ENCODE measurements at regions not wholly inside any gene's neighbourhood (a gene's known extent, or its start where the extent isn't known, plus 50 kb on each side); places are given as distances from the start of the nearest gene placed in this dataset.

- no peak for DNase-seq
- no peak overlapping the region for H2AFZ ChIP-seq
- H3K9me3 ChIP-seq (ENCODE audit: insufficient read depth, low read depth), result no peaks in the 10 kb centered on the region
- H3K36me3 ChIP-seq (ENCODE audit: low read depth), result no peaks in the 10 kb centered on the region
- POLR2A ChIA-PET (ENCODE audit: unreplicated experiment), result interaction anchor here (0.7 kb wide), 1 partner anchor 77 kb away, joined by 3 read pairs; no protein-coding TSS in a partner anchor
- no peak overlapping the region for H3K4me2 ChIP-seq
- no TSS peak for BruUV-seq (replicated peaks)
- H3K4me3 ChIP-seq, result no peak overlapping the region
- H3K27me3 ChIP-seq (ENCODE audit: insufficient read depth, low read depth), result no peaks in the 10 kb centered on the region
- no peaks in the 10 kb centered on the region for H4K20me1 ChIP-seq (ENCODE audit: insufficient read depth)
- H3K4me1 ChIP-seq (replicated peaks; ENCODE audit: insufficient read depth), result peaks cover 22% of the 10 kb centered on the region
- H3K79me2 ChIP-seq (ENCODE audit: low read depth), result no peaks in the 10 kb centered on the region
- H3K27ac ChIP-seq, result no peak overlapping the region
- CTCF ChIA-PET, result no interaction called here
- intact Hi-C loops (cut with micrococcal nuclease; ENCODE audit: unreplicated experiment), result no loop called here
- H3K9me2 ChIP-seq (ENCODE audit: insufficient read depth), result no peaks in the 10 kb centered on the region
- H3F3A ChIP-seq (ENCODE audit: insufficient read depth, low read depth), result peaks cover 15% of the 10 kb centered on the region; the same call in 1 of the 2 replicates
- TF ChIP-seq EZH2 (IDR thresholded peaks at IDR 0.05; ENCODE audit: low read depth) (no peak), CTCF (conservative IDR thresholded peaks at IDR 0.05) (no peak)
These were observed 251.9 kb upstream of the PRDM1 start for GRCh38 chr6:105833959-105834947.

- intact Hi-C loops (cut with micrococcal nuclease; ENCODE audit: unreplicated experiment), result no loop called here
These were observed 253.8 kb upstream of the PRDM1 start for GRCh38 chr6:105832313-105832761.

More at GRCh38 chr6:105832313-105832761, 253.8 kb upstream of the PRDM1 start:
- no peaks in the 10 kb centered on the region for H3K27me3 ChIP-seq (ENCODE audit: insufficient read depth, low read depth)
- ChIA-PET CTCF (no interaction called here), POLR2A (ENCODE audit: unreplicated experiment) (no interaction called here)
- H3K9me2 ChIP-seq (ENCODE audit: insufficient read depth), result no peaks in the 10 kb centered on the region
- peak overlapping the region; percentile 31; the same call in 1 of the 2 replicates for H3K27ac ChIP-seq
- peak overlapping the region; percentile 4; the same call in 1 of the 2 replicates for H3K4me2 ChIP-seq
- TF ChIP-seq CTCF (conservative IDR thresholded peaks at IDR 0.05) (no peak), EZH2 (IDR thresholded peaks at IDR 0.05; ENCODE audit: low read depth) (no peak)
- peaks cover 15% of the 10 kb centered on the region; the same call in 1 of the 2 replicates for H3F3A ChIP-seq (ENCODE audit: insufficient read depth, low read depth)
- no TSS peak for BruUV-seq (replicated peaks)
- H2AFZ ChIP-seq, result 0 out of 2 replicates have a peak overlapping the region, but pooled peaks have one; percentile 39
- H4K20me1 ChIP-seq (ENCODE audit: insufficient read depth), result no peaks in the 10 kb centered on the region
- H3K9me3 ChIP-seq (ENCODE audit: insufficient read depth, low read depth), result no peaks in the 10 kb centered on the region
- H3K79me2 ChIP-seq (ENCODE audit: low read depth), result no peaks in the 10 kb centered on the region
- no peak overlapping the region for H3K4me3 ChIP-seq
- H3K4me1 ChIP-seq (replicated peaks; ENCODE audit: insufficient read depth), result peaks cover 22% of the 10 kb centered on the region
- H3K36me3 ChIP-seq (ENCODE audit: low read depth), result no peaks in the 10 kb centered on the region
- peak in 1 of 2 experiments; percentile 64 for DNase-seq

Data from PC-9 (cell line).